ENCODE measurements at regions not wholly inside any gene's neighbourhood (a gene's known extent, or its start where the extent isn't known, plus 50 kb on each side); places are given as distances from the start of the nearest gene placed in this dataset.

DNA sequence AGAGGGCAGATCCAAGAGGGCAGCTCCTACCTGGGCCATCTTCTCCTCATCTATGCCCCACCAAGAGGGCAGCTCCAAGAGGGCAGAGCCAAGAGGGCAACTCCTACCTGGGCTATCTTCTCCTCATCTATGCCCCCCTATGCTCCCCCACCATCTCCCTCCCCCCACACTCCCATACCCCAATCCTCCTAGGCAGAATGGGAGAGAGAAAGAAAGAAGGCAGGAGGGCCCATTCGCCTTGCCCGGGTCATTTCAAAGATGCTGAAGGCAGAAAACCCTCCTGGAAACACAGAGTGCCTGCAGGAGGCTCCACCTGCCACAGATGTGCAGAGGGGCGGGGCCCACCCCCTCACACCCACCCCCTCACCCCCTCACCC is 78.5 kb downstream of the BUD13 start:
- no peak for TF ChIP-seq CTCF (conservative IDR thresholded peaks at IDR 0.05; ENCODE audit: low read depth)
- H3K27ac ChIP-seq, result no peak overlapping the region
- ChIA-PET CTCF (no interaction called here), POLR2A (ENCODE audit: low non-redundant PET) (no interaction called here)
- DNase-seq (ENCODE audit: low spot score), result no peak

- H3K27ac ChIP-seq, result peak overlapping the region; percentile 4; the same call in 1 of the 2 replicates
- ChIA-PET POLR2A (ENCODE audit: low non-redundant PET) (no interaction called here), CTCF (no interaction called here)
- peak; percentile 74 for DNase-seq (ENCODE audit: low spot score)
- TF ChIP-seq CTCF (conservative IDR thresholded peaks at IDR 0.05; ENCODE audit: low read depth), result no peak
Measured at GRCh38 chr11:116693593-116694348, 79.0 kb downstream of the BUD13 start.

DNA sequence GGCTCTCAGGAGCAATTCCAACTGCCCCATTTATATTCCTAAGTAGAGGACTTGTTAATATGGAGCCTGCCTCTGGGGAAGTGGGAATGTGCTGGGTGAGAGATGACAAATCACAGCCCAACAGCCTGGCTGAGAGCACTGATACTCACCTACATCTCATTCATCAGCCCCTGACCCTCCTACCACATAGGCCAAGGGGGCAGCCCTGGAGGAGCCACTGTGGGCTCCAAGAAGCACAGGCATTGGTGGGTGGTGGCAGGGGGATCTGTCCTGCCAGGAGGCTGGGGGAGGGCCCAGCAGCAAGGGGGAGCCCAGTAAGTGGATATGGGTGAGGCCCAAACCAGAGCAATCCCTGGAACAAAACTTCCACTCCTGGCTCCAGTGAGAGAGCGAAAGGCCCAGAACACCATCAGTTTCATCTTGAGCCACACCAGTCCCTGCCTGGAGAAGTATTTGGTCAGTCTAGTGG is 79.7 kb downstream of the BUD13 start:
- no peak for DNase-seq (ENCODE audit: low spot score)
- no peak for TF ChIP-seq CTCF (conservative IDR thresholded peaks at IDR 0.05; ENCODE audit: low read depth)
- POLR2A ChIA-PET (ENCODE audit: low non-redundant PET), result no interaction called here
- peak overlapping the region; percentile 4; the same call in 1 of the 2 replicates for H3K27ac ChIP-seq
- CTCF ChIA-PET, result no interaction called here

- CTCF ChIA-PET, result interaction anchor here (0.5 to 1.4 kb wide), 13 partner anchors 9 to 1238 kb away, joined by 3 to 6 read pairs (median 3); no protein-coding TSS in a partner anchor
- H3K27ac ChIP-seq, result no peak overlapping the region
- DNase-seq (ENCODE audit: low spot score), result no peak
- POLR2A ChIA-PET (ENCODE audit: low non-redundant PET), result no interaction called here
- no peak for TF ChIP-seq CTCF (conservative IDR thresholded peaks at IDR 0.05; ENCODE audit: low read depth)
Measured at GRCh38 chr11:116692318-116693101, 80.3 kb downstream of the BUD13 start.

GRCh38 chr11:116691771-116692177 is 81.0 kb downstream of the BUD13 start:
- H3K27ac ChIP-seq, result no peak overlapping the region
- TF ChIP-seq CTCF (conservative IDR thresholded peaks at IDR 0.05; ENCODE audit: low read depth), result peak; percentile 87
- POLR2A ChIA-PET (ENCODE audit: low non-redundant PET), result no interaction called here
- CTCF ChIA-PET, result interaction anchor here (0.5 to 1.4 kb wide), 15 partner anchors 9 to 1238 kb away, joined by 3 to 6 read pairs (median 3); no protein-coding TSS in a partner anchor
- DNase-seq (ENCODE audit: low spot score), result peak; percentile 69

- DNase-seq (ENCODE audit: low spot score), result no peak
- no peak for TF ChIP-seq CTCF (conservative IDR thresholded peaks at IDR 0.05; ENCODE audit: low read depth)
- no peak overlapping the region for H3K27ac ChIP-seq
- CTCF ChIA-PET, result interaction anchor here (0.5 to 1.4 kb wide), 4 partner anchors 11 to 1606 kb away, joined by 3 to 4 read pairs (median 3); no protein-coding TSS in a partner anchor
- POLR2A ChIA-PET (ENCODE audit: low non-redundant PET), result no interaction called here
Measured at GRCh38 chr11:116690611-116691010, 82.2 kb downstream of the BUD13 start.
